ENCODE measurements at regions not wholly inside any gene's neighbourhood (a gene's known extent, or its start where the extent isn't known, plus 50 kb on each side); places are given as distances from the start of the nearest gene placed in this dataset.

- H3K27me3 ChIP-seq (ENCODE audit: control insufficient read depth, insufficient read depth, low read length): no peaks in the 10 kb centered on the region
- peaks cover under 1% of the 10 kb centered on the region for H3K4me1 ChIP-seq (ENCODE audit: control insufficient read depth, insufficient read depth, low read length)
- Mint-ChIP-seq H3K9me3 (no peaks in the 10 kb centered on the region), H3K4me3 (no peak overlapping the region), H3K27me3 (ENCODE audit: low read depth in 2 of 2) (peaks cover 0 to 3% of the 10 kb centered on the region in 2 donors), H3K4me1 (peaks cover 3 to 4% of the 10 kb centered on the region in 2 donors), H3K27ac (no peak overlapping the region), H3K36me3 (no peaks in the 10 kb centered on the region)
- intact Hi-C loops (cut with micrococcal nuclease): no loop called here
- ATAC-seq (no peak), DNase-seq (no peak)
- WGBS (ENCODE audit: insufficient coverage): 94% methylated on average over 6 of the region's 7 CpGs
- no peak overlapping the region for H3K4me3 ChIP-seq (ENCODE audit: low read length)
- no peaks in the 10 kb centered on the region for H3K9me3 ChIP-seq (ENCODE audit: control insufficient read depth, insufficient read depth, low read length)
- TF ChIP-seq CTCF (IDR thresholded peaks at IDR 0.05): no peak
- no peaks in the 10 kb centered on the region for H3K36me3 ChIP-seq (ENCODE audit: control insufficient read depth, insufficient read depth, low read length)
- no peak overlapping the region for H3K27ac ChIP-seq (ENCODE audit: low read length)
Observed at GRCh38 chr17:73990290-73990689, 213.2 kb upstream of the RPL38 start.

- WGBS (ENCODE audit: insufficient coverage): 74% methylated on average over 5 of the region's 5 CpGs
- no peaks in the 10 kb centered on the region for H3K4me1 ChIP-seq (ENCODE audit: control insufficient read depth, insufficient read depth, low read length)
- H3K27me3 ChIP-seq (ENCODE audit: control insufficient read depth, insufficient read depth, low read length): no peaks in the 10 kb centered on the region
- ATAC-seq: no peak
- H3K36me3 ChIP-seq (ENCODE audit: control insufficient read depth, insufficient read depth, low read length): no peaks in the 10 kb centered on the region
- Mint-ChIP-seq H3K27me3 (ENCODE audit: low read depth in 2 of 2) (peaks cover 0 to 3% of the 10 kb centered on the region in 2 donors), H3K4me3 (no peak overlapping the region), H3K9me3 (no peaks in the 10 kb centered on the region), H3K27ac (no peak overlapping the region), H3K4me1 (no peaks in the 10 kb centered on the region), H3K36me3 (no peaks in the 10 kb centered on the region)
- intact Hi-C loops (cut with micrococcal nuclease): no loop called here
- no peaks in the 10 kb centered on the region for H3K9me3 ChIP-seq (ENCODE audit: control insufficient read depth, insufficient read depth, low read length)
- no peak for DNase-seq
- TF ChIP-seq CTCF (IDR thresholded peaks at IDR 0.05): no peak
- H3K27ac ChIP-seq (ENCODE audit: low read length): no peak overlapping the region
- no peak overlapping the region for H3K4me3 ChIP-seq (ENCODE audit: low read length)
Observed at GRCh38 chr17:73991260-73991659, 212.2 kb upstream of the RPL38 start.

- WGBS (ENCODE audit: insufficient coverage): 50% methylated on average over 2 of the region's 4 CpGs
- no peak overlapping the region for H3K4me3 Mint-ChIP-seq
- intact Hi-C loops (cut with micrococcal nuclease): no loop called here
Observed at GRCh38 chr17:73994946-73995345, 208.5 kb upstream of the RPL38 start.

More at GRCh38 chr17:73994946-73995345, 208.5 kb upstream of the RPL38 start:
- Mint-ChIP-seq H3K9me3 (no peaks in the 10 kb centered on the region), H3K4me1 (peaks cover 0 to 5% of the 10 kb centered on the region in 2 donors), H3K36me3 (no peaks in the 10 kb centered on the region), H3K27me3 (ENCODE audit: low read depth in 2 of 2) (peaks cover 10 to 22% of the 10 kb centered on the region in 2 donors), H3K27ac (no peak overlapping the region)
- Histone ChIP-seq H3K27ac (ENCODE audit: low read length) (no peak overlapping the region), H3K36me3 (ENCODE audit: control insufficient read depth, insufficient read depth, low read length) (no peaks in the 10 kb centered on the region), H3K4me1 (ENCODE audit: control insufficient read depth, insufficient read depth, low read length) (no peaks in the 10 kb centered on the region), H3K4me3 (ENCODE audit: low read length) (no peak overlapping the region), H3K27me3 (ENCODE audit: control insufficient read depth, insufficient read depth, low read length) (no peaks in the 10 kb centered on the region), H3K9me3 (ENCODE audit: control insufficient read depth, insufficient read depth, low read length) (no peaks in the 10 kb centered on the region)
- ATAC-seq (no peak), DNase-seq (no peak)
- no peak for TF ChIP-seq CTCF (IDR thresholded peaks at IDR 0.05)
